K562 (cell line): ENCODE measurements at regions not wholly inside any gene's neighbourhood (a gene's known extent, or its start where the extent isn't known, plus 50 kb on each side); places are given as distances from the start of the nearest gene placed in this dataset.

Experiments
- ATAC-seq: fragments of 200-7000 bp; cut with Tn5 transposase; 3 replicates; pipeline ENCODE4 v1.9.1; 2020; ENCODE audit warnings: moderate library complexity
- BruUV-seq: library from RNA; stranded (reverse); fragments of 400-500 nt; replicated peaks from 2 replicates; lab custom pipeline; 2021; lab: Mats Ljungman, UMichigan
- CTCF ChIA-PET: fragments of 300-600 bp; formaldehyde crosslinking; extraction: SDS; loops from one replicate; lab custom pipeline; 2021; ENCODE audit warnings: low intra/inter-chr PET ratio; lab: Yijun Ruan, JAX
- POLR2A ChIA-PET: fragments of 300-600, 350-650 bp; sonication (Branson Sonifier 250); formaldehyde crosslinking; extraction: SDS; loops from one replicate; lab custom pipeline; 2021; ENCODE audit warnings: antibody characterized with exemption, inconsistent platforms; lab: Yijun Ruan, JAX
- DNase-seq, 4 experiments: peaks; one replicate each; pipeline versions ENCODE4 v3.0.0 to v3.0.0-alpha.2; 2011 to 2018; ENCODE audit warnings: low spot score in 3 of 4, mixed read lengths in 3 of 4; ENCODE audit errors: extremely low read depth in 1 of 4
- FAIRE-seq: peaks from 2 replicates; lab custom pipeline; 2011; peaks lifted over from hg19 to GRCh38; lab: Jason Lieb, UNC
- H2AFZ ChIP-seq: 2 replicates; pipeline ENCODE4 v1.6.0; 2011; ENCODE audit warnings: low read depth, low read length, control low read depth, inconsistent platforms
- H3K27ac ChIP-seq: fragments of 200-600 bp; 3 replicates; pipeline ENCODE4 v1.8.0; 2011; ENCODE audit warnings: low read depth, mild to moderate bottlenecking, control low read depth, inconsistent platforms, low read length, moderate library complexity, mixed read lengths; ENCODE audit errors: extremely low read depth
- H3K27me3 ChIP-seq, 2 experiments: fragments of 300-600 bp in 1 of 2; 2 replicates in 1 of 2; 3 replicates in 1 of 2; pipeline versions ENCODE4 v1.6.0 to v1.8.0; 2011; ENCODE audit warnings: inconsistent platforms in 2 of 2, low read length in 2 of 2, mild to moderate bottlenecking in 1 of 2, mixed read lengths in 1 of 2, moderate library complexity in 1 of 2; ENCODE audit not compliant: control insufficient read depth in 2 of 2, insufficient read depth in 2 of 2
- H3K36me3 ChIP-seq: fragments of 300-600 bp; 3 replicates; pipeline ENCODE4 v1.8.0; 2011; ENCODE audit warnings: mild to moderate bottlenecking, low read length, inconsistent platforms; ENCODE audit not compliant: control insufficient read depth, insufficient read depth
- H3K4me1 ChIP-seq, 2 experiments: fragments of 200-600 bp in 1 of 2; replicated peaks in 1 of 2; 2 replicates in 1 of 2; 3 replicates in 1 of 2; pipeline versions ENCODE4 v1.5.1 to v1.8.0; 2011; ENCODE audit warnings: inconsistent platforms in 2 of 2, low read length in 2 of 2, mild to moderate bottlenecking in 1 of 2, mixed read lengths in 1 of 2, moderate library complexity in 1 of 2; ENCODE audit not compliant: control insufficient read depth in 2 of 2, insufficient read depth in 2 of 2
- H3K4me2 ChIP-seq: 2 replicates; pipeline ENCODE4 v1.6.1; 2011; ENCODE audit warnings: low read length, control low read depth, inconsistent platforms, mixed read lengths; ENCODE audit not compliant: insufficient read depth
- H3K4me3 ChIP-seq: fragments of 200-600 bp; sonication (generic), shearing (Covaris generic); 2 replicates; pipeline ENCODE4 v1.5.1; 2016; ENCODE audit warnings: control low read depth, inconsistent platforms
- H3K79me2 ChIP-seq: fragments of 200-600 bp; 3 replicates; pipeline ENCODE4 v1.8.0; 2011; ENCODE audit warnings: low read length, inconsistent platforms; ENCODE audit not compliant: control insufficient read depth, insufficient read depth
- H3K9ac ChIP-seq, 2 experiments: 2 replicates each; pipeline versions ENCODE4 v1.6.0 to v1.6.1; 2011; ENCODE audit warnings: low read depth in 2 of 2, low read length in 2 of 2, control low read depth in 1 of 2, inconsistent platforms in 1 of 2, mild to moderate bottlenecking in 1 of 2, mixed read lengths in 1 of 2; ENCODE audit not compliant: insufficient read depth in 1 of 2
- H3K9me1 ChIP-seq: one replicate; pipeline ENCODE4 v1.6.0; 2011; ENCODE audit warnings: inconsistent platforms, mild to moderate bottlenecking, low read length, moderate library complexity; ENCODE audit not compliant: control insufficient read depth, insufficient read depth
- H3K9me3 ChIP-seq: replicated peaks from 2 replicates; pipeline ENCODE4 v1.5.1; 2011; ENCODE audit warnings: low read depth, low read length, inconsistent platforms; ENCODE audit not compliant: control insufficient read depth, insufficient read depth
- H4K20me1 ChIP-seq: replicated peaks from 2 replicates; pipeline ENCODE4 v1.6.1; 2011; ENCODE audit warnings: low read length, inconsistent platforms, mixed read lengths; ENCODE audit not compliant: control insufficient read depth, insufficient read depth
- ELF1 ChIP-seq: fragments of 200-800 bp; sonication (Bioruptor generic); IDR thresholded peaks from 2 replicates; pipeline ENCODE4 v1.6.1; 2016; ENCODE audit warnings: missing genetic modification characterization, missing compliant biosample characterization
- GABPA ChIP-seq: fragments of 200-800 bp; sonication (Bioruptor generic); conservative IDR thresholded peaks from 2 replicates; pipeline ENCODE4 v1.6.1; 2016; ENCODE audit warnings: low read depth, missing genetic modification characterization, missing compliant biosample characterization
- ZNF507 ChIP-seq: conservative IDR thresholded peaks from 2 replicates; pipeline ENCODE4 v1.6.1; 2017; ENCODE audit warnings: missing genetic modification characterization, missing compliant biosample characterization
- ZNF589 ChIP-seq: fragments of 200-800 bp; sonication (Bioruptor generic); IDR thresholded peaks from 2 replicates; pipeline ENCODE4 v1.6.1; 2016; ENCODE audit warnings: low read depth, missing genetic modification characterization, missing compliant biosample characterization
- WGBS: fragments of 100-300 bp; shearing (Covaris generic); methylation state at CpG from one replicate; pipeline ENCODE4 v1.1.6; 2016; ENCODE audit warnings: low coverage, mixed read lengths; ENCODE audit not compliant: insufficient coverage; ENCODE audit errors: missing lambda C conversion rate; 5-methylcytosine and 5-hydroxymethylcytosine counted together
- in situ Hi-C: fragments of 300-500 bp; cut with MboI; formaldehyde crosslinking; loops from 4 replicates; pipeline ENCODE4 v1.15.0; 2018; ENCODE audit warnings: inconsistent platforms, mixed read lengths
- intact Hi-C: fragments of 100-400 bp; cut with micrococcal nuclease; formaldehyde crosslinking; loops from 2 replicates; pipeline ENCODE4 v1.14.2; 2022
- TF ChIP-seq, protein P1 (sequence below): fragments of 250-450 bp; sonication (Bioruptor Pico); IDR thresholded peaks from 2 replicates; pipeline ENCODE4 v1.8.0; 2022; ENCODE audit warnings: inconsistent platforms, mild to moderate bottlenecking, moderate library complexity, borderline replicate concordance

DNA sequence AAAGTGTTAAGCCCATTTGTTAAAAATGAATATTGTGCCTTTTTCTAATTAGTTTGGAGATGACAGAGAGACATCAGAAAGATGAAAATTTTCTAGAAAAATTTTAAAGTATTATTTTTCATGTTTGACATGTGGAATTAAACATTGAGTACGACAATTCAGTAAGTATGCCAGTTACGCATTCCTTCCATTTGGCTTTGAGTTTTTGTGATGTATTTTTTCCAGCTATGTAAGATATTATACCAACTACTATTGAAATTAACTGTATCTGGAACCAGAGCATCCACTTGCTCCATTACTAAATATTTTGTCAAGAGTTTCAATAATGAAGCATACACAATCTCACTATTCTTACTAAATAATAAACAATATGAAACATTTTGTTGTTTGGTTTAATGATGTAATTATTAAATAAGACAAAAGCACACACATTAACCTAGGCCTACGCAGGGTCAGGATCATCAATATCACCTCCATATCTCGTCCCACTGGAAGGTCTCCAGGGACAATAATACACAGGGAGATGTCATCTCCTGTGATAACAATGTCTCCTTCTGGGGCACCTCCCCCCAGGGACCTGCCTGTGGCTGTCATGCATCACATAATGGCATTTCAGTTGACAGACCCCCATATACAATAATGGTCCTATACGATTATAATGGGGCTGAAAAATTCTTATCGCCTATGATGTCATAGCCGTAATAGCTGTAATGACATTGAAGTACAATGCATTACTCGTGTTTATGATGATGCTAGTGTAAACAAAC, 274.1 kb downstream of the REEP3 start (continued):
- no peak for TF ChIP-seq ZNF507

DNA sequence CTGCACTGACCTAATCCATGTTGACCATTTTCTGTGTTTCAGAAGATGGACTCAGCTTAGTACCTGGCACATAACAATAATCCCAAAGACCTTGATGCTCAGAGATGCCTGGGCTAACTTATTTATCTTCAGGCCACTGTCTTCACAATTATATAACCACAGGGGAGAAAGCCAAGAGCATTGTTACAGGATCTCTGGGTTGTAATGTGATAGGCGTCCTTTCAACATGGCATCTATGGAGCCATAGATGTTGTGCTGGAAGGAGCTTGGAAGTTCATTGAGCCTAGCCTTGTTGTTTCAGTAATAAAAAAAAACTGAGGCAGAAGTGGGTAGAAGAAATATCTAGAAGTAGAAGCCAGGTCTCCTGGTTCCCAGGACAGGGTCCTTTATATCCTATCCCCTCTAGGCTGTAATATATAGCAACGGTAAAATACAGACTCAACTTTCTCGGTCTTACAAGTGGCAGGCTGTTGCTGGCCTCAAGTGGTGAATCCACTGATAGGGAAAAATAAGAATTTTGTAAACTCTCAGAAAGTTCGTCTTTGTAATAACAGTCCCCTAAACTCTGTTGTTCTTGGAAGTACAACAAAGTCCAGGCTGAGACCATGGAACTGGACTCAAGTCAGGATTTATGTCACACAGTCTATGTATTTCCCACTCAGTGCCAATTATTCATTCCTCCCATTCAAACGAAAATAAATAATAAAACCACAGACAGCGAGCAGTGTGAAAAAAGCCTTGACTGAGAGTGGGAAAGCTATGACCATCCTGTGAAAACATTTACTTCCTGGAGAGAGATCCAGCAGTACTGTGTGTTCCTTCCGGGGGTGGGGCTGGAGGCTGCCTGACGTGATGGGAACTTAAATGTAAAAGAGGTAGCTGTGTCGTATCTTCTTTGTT, 277.6 kb downstream of the REEP3 start:
- ATAC-seq = peak; percentile 61

More for the DNA sequence above, 277.6 kb downstream of the REEP3 start:
- no peak for DNase-seq
- TF ChIP-seq, protein P1, sequence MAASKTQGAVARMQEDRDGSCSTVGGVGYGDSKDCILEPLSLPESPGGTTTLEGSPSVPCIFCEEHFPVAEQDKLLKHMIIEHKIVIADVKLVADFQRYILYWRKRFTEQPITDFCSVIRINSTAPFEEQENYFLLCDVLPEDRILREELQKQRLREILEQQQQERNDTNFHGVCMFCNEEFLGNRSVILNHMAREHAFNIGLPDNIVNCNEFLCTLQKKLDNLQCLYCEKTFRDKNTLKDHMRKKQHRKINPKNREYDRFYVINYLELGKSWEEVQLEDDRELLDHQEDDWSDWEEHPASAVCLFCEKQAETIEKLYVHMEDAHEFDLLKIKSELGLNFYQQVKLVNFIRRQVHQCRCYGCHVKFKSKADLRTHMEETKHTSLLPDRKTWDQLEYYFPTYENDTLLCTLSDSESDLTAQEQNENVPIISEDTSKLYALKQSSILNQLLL (CRISPR knock-in tag) = no peak
- 0 out of 2 replicates have a peak, but pooled peaks have one; percentile 13 for TF ChIP-seq ELF1 (tag)
- TF ChIP-seq GABPA (tag) = peak; percentile 69
- no peak for TF ChIP-seq ZNF589 (CRISPR knock-in tag)
- in situ Hi-C loops = no loop called here
- no peaks in the 10 kb centered on the region for H3K9me1 ChIP-seq
- H3K27ac ChIP-seq = no peak overlapping the region
- H3K4me3 ChIP-seq = no peak overlapping the region
- POLR2A ChIA-PET = no interaction called here
- H3K4me2 ChIP-seq = no peak overlapping the region
- H2AFZ ChIP-seq = peak overlapping the region; percentile 73
- WGBS = 1% methylated on average over 9 of the region's 9 CpGs
- intact Hi-C loops = no loop called here
- no peaks in the 10 kb centered on the region for H3K9me3 ChIP-seq
- no peaks in the 10 kb centered on the region for H4K20me1 ChIP-seq
- no peaks in the 10 kb centered on the region for H3K27me3 ChIP-seq
- H3K79me2 ChIP-seq = no peaks in the 10 kb centered on the region
- no peak for FAIRE-seq
- no peaks in the 10 kb centered on the region for H3K36me3 ChIP-seq
- no peaks in the 10 kb centered on the region for H3K4me1 ChIP-seq
- no TSS peak for BruUV-seq
- no peak overlapping the region for H3K9ac ChIP-seq
- CTCF ChIA-PET = no interaction called here
